Progenitor cell of endocrine pancreas (in vitro differentiated cells): ENCODE measurements at regions not wholly inside any gene's neighbourhood (a gene's known extent, or its start where the extent isn't known, plus 50 kb on each side); places are given as distances from the start of the nearest gene placed in this dataset.

Source experiments
- DNase-seq: peaks from one replicate; pipeline ENCODE4 v3.0.0; 2021; ENCODE audit warnings: low spot score; ENCODE audit not compliant: unreplicated experiment
- H3K27ac Mint-ChIP-seq: 2 replicates; pipeline ENCODE4 v1.8.0; 2021; ENCODE audit warnings: mild to moderate bottlenecking, moderate library complexity, mixed read lengths
- H3K27me3 Mint-ChIP-seq: 2 replicates; pipeline ENCODE4 v1.8.0; 2021; ENCODE audit warnings: mixed read lengths
- H3K36me3 Mint-ChIP-seq: 2 replicates; pipeline ENCODE4 v1.8.0; 2022; ENCODE audit warnings: mixed read lengths; ENCODE audit not compliant: insufficient read depth
- H3K4me1 Mint-ChIP-seq: 2 replicates; pipeline ENCODE4 v1.8.0; 2021; ENCODE audit warnings: low read depth, mixed read lengths
- H3K4me3 Mint-ChIP-seq: 2 replicates; pipeline ENCODE4 v1.8.0; 2021; ENCODE audit warnings: low read depth, mild to moderate bottlenecking, moderate library complexity, mixed read lengths
- H3K9me3 Mint-ChIP-seq: 2 replicates; pipeline ENCODE4 v1.8.0; 2021; ENCODE audit warnings: low read depth, mixed read lengths
- CTCF ChIP-seq: fragments of 200-600 bp; sonication (generic); IDR thresholded peaks from one replicate; pipeline ENCODE4 v1.5.0; 2021; ENCODE audit warnings: antibody characterized with exemption, mild to moderate bottlenecking; ENCODE audit not compliant: unreplicated experiment

- TF ChIP-seq CTCF: no peak
- Mint-ChIP-seq H3K27ac (no peak overlapping the region), H3K4me1 (no peaks in the 10 kb centered on the region), H3K9me3 (peaks cover 15% of the 10 kb centered on the region), H3K4me3 (no peak overlapping the region), H3K27me3 (no peaks in the 10 kb centered on the region), H3K36me3 (peaks cover 16% of the 10 kb centered on the region)
- DNase-seq: no peak
Observed at GRCh38 chr3:124303305-124303910, 311.5 kb upstream of the ROPN1 start.

DNA sequence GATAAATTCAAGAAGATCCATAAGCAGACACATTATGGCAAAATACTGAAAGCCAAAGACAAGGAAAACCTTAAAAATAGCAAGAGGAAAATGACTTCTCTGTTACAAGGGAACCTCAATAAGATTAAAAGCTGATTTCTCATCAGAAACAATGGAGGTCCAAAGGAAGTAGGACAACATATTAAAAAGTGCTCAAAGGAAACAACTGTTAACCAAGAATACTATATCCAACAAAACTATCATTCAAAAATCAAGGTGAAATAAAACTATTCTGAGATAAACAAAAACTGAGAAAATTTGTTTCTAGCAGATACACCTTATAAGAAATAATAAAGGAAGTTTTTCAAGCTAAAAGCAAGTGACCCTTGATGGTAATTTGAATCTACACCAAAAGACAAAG is 314.7 kb upstream of the ROPN1 start:
- no peak for DNase-seq
- Mint-ChIP-seq H3K36me3 (peaks cover 17% of the 10 kb centered on the region), H3K9me3 (peaks cover 16% of the 10 kb centered on the region), H3K4me1 (no peaks in the 10 kb centered on the region), H3K27me3 (no peaks in the 10 kb centered on the region), H3K4me3 (no peak overlapping the region), H3K27ac (no peak overlapping the region)
- TF ChIP-seq CTCF: no peak

DNA sequence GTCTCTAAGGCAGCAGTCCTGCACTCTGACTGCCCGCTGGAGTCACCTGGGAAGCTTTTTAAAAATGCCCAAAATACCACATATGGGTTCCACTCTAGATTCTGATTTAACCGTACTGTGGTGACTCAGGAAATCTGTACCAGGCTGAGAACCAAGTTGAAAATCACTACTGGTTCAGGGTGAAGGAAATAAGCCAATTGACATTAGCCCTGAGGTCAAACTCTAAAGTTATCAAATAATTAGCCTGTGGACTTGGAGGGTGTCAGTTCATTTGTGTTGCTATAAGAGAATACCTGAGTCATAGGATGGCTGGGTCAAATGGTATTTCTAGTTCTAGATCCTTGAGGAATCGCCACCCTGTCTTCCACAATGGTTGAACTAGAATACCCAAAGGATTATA is 321.7 kb upstream of the ROPN1 start:
- TF ChIP-seq CTCF: no peak
- Mint-ChIP-seq H3K9me3 (no peaks in the 10 kb centered on the region), H3K4me1 (no peaks in the 10 kb centered on the region), H3K4me3 (no peak overlapping the region), H3K27ac (no peak overlapping the region), H3K27me3 (no peaks in the 10 kb centered on the region), H3K36me3 (peaks cover 3% of the 10 kb centered on the region)
- DNase-seq: no peak

GRCh38 chr3:124315215-124316033 is 323.5 kb upstream of the ROPN1 start:
- Mint-ChIP-seq H3K36me3 (peaks cover 1% of the 10 kb centered on the region), H3K27ac (no peak overlapping the region), H3K9me3 (no peaks in the 10 kb centered on the region), H3K27me3 (no peaks in the 10 kb centered on the region), H3K4me3 (no peak overlapping the region), H3K4me1 (no peaks in the 10 kb centered on the region)
- TF ChIP-seq CTCF: no peak
- DNase-seq: no peak

DNA sequence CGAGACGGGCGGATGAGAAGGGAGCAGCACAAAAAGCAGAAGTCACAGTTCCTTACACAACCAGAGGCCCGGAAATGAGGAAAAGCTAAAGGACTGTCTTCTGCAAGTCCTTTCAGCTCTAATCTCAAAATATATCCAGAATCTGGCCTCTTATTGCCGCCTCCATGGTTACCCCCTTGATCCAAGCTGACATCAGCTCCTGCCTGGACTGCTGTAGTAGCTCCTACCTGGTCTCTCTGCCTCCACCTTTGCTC is 324.0 kb upstream of the ROPN1 start:
- no peak overlapping the region for H3K27ac Mint-ChIP-seq
- no peak for TF ChIP-seq CTCF
- no peaks in the 10 kb centered on the region for H3K27me3 Mint-ChIP-seq
- H3K4me3 Mint-ChIP-seq: no peak overlapping the region
- H3K4me1 Mint-ChIP-seq: no peaks in the 10 kb centered on the region
- DNase-seq: no peak
- peaks cover 1% of the 10 kb centered on the region for H3K36me3 Mint-ChIP-seq
- no peaks in the 10 kb centered on the region for H3K9me3 Mint-ChIP-seq
